GM21423 (cell line): ENCODE measurements at regions not wholly inside any gene's neighbourhood (a gene's known extent, or its start where the extent isn't known, plus 50 kb on each side); places are given as distances from the start of the nearest gene placed in this dataset.
"Not testable (repeated sequence)": the region's sequence is repeated elsewhere in the genome, so short reads cannot be mapped to it uniquely, and the experiment has no call there.

Source experiments
- ATAC-seq: cut with Tn5 transposase; IDR thresholded peaks from one replicate; pipeline ENCODE4 v1.9.1; 2021; ENCODE audit warnings: mild to moderate bottlenecking, moderate library complexity; ENCODE audit not compliant: unreplicated experiment

GRCh38 chr5:104626122-104626521 is 1063.5 kb upstream of the NUDT12 start:
- no peak for ATAC-seq

DNA sequence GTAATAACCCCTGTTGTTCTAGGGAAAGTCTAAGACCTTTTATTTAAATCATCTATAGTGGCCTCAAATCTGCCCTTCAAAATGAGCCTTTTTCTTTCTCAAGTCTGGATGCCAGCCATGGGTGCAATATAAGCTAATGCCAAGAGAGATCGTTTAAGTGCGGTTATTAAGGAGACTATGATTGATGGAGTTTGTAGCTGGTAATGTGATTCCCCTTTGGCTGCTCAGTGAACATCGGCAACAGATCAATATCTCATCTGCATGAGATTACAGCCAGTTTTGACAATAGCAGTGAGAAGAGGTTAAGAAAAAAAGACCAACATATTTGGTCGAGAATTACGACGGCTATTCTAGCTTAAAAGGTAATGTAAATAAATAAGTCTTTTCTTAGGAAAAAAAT is 1049.4 kb upstream of the NUDT12 start:
- no peak for ATAC-seq

DNA sequence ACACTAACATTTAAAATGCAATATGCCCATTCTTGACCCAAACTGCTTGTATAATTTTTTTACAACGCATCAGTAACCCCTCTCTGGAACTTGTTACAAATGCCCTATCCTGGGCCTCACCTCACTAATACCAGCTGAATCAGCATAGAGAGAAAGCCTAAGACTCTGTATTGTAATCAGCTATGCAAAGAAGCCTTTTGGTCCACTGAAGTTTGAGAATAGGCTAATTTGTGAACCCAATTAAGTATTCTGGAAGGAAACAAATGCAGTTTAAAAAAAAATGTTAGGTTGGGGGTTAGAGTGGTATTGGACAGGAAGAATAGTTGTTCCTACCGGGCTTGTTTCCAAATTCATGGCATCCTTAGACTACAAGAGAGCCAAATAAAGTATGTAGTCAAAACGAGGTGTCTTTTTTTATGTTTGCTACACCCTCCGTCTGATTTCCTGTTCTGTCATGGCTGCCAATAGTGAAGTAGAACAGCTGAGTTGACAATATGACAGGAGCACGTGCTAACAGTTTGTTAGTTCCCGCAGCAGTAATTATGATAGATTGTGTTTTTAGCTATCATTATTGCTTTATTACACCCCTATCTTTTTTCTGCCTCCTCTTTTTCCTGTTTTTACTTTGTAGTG is 1048.7 kb upstream of the NUDT12 start:
- ATAC-seq: no peak

GRCh38 chr5:104606258-104606829 is 1043.8 kb upstream of the NUDT12 start:
- ATAC-seq: no peak

- no peak for ATAC-seq
Measured at GRCh38 chr5:104599726-104600125, 1037.1 kb upstream of the NUDT12 start.

- no peak for ATAC-seq
Measured at GRCh38 chr5:104598285-104598684, 1035.7 kb upstream of the NUDT12 start.

- no peak for ATAC-seq
Measured at GRCh38 chr5:104594850-104595249, 1032.3 kb upstream of the NUDT12 start.

- ATAC-seq: no peak
Measured at GRCh38 chr5:104576677-104577076, 1014.1 kb upstream of the NUDT12 start.

DNA sequence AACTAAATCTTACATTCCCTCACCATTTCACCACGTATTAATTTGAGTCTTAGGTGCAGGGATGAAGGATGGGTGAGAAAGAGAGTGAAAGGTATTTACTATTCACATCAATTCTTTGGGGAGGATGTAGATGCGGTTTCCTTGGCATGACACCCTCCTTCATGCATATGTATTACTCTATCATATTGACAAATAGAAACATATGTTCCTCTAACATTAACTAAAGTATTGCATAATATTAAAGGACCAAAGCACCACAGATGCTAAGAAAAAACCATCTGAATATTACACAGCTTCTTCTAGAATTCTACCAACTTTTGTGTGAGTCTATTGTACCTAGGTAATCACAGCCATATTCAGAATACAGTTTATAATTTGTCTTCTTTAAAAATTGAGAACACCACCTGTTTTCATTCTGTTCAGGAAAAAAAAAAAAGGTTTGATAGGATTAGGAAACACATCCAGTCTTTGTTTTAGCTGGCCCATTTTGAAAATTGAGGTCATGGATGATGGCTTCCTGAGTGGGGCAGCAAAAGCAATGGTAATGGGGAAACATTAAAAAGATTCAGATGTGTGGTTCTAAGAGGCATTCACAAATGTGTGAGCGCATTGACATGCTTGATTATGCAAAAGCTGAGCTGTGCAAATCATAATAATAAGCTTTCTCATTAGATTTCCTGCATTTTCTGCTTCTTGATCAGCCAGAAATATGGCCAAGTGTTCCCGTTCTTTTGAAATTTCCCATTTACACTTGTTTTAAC is 1011.5 kb upstream of the NUDT12 start:
- ATAC-seq: no peak

DNA sequence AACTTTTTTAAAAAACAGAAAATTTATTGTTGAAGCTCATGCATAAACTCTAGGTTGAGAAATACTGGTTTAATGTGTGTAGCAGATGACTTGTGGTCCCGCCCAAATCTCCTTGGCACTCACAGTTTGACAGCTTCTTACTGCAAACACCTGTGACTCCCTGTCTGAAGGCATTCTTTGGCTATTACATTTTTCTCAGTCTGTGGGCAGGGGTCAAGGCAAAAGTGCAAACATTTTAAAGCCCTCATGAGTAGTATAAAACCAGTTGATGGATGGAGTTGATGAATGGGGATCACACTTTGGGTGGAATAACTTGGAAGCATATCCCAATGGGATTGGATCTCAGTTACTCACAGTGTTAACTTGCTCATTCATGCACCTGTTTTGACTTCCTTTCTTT is 1007.0 kb upstream of the NUDT12 start:
- no peak for ATAC-seq

- no peak for ATAC-seq
Measured at GRCh38 chr5:104564530-104564929, 1001.9 kb upstream of the NUDT12 start.

GRCh38 chr5:104556957-104557356 is 994.4 kb upstream of the NUDT12 start:
- ATAC-seq: no peak

- no peak for ATAC-seq
Measured at GRCh38 chr5:104551628-104552027, 989.0 kb upstream of the NUDT12 start.

DNA sequence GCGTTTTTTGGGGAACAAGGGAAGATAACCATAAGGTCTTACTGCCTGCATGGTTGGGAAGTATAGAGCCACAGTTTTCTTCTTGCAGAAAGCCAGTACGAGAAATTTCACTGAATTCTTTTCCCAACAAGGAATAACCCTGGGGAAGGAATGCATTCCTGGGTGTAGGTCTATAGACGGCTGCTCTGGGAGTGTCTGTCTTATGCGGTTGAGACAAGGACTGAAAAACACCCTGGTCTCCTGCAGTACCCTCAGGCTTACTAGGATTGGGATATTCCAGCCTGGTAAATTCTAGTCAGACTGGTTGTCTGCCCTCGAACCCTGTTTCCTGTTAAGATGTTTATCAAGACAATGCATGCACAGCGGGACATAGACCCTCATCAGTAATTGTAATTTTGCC is 984.3 kb upstream of the NUDT12 start:
- ATAC-seq: not testable (repeated sequence)

GRCh38 chr5:104541141-104541785 is 978.7 kb upstream of the NUDT12 start:
- ATAC-seq: no peak

GRCh38 chr5:104540448-104540847 is 977.9 kb upstream of the NUDT12 start:
- no peak for ATAC-seq

DNA sequence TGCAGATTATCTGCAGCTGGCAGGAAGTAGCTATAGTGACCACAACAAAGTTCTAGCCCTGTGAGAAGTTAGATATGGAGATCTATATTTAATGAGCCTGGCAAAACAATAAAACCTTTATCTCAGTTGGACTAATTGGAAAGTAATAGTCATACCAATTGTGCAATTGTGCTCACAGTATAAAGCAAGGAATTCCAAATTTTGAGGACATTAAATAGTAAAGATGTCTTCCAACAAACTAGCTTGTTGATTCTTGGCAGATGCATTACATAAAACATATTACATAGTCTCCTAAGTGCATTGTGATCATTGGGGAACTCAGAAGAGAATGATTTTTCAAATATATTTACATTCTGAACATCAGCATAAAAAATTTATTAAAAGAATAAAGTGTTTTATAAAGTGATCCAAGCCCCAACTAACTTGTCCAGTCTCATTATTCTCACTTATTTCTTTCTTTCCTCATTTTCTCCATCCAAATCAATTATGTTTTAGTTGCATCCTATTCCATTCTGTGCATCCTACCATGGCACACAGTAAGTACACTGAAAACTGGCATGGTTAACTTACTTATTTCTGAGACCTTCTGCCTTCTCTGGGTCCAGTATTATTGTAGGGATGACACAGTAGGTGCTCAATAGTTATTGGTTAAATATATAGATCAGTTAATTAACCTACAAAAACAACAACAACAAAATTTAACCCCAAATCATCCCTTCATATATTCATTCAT is 977.2 kb upstream of the NUDT12 start:
- no peak for ATAC-seq

DNA sequence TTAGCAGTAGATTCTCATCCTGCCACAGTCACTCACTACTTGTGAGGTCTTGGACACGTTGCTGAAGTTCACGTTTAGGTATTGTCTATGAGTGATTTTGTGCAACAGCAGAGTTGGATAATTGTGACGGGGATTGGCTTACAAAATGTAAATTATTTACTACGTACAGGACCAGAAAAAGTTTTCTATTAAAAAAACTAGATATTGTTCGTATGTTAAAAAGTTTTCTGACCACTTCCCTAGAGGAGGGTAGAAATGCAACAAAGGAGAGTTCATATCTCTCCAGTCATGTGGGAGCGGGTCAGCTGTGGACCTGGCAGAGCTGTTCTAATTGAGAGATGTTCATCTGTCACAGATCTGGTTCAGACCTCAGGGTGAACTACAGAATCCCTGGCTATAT is 976.1 kb upstream of the NUDT12 start:
- no peak for ATAC-seq

DNA sequence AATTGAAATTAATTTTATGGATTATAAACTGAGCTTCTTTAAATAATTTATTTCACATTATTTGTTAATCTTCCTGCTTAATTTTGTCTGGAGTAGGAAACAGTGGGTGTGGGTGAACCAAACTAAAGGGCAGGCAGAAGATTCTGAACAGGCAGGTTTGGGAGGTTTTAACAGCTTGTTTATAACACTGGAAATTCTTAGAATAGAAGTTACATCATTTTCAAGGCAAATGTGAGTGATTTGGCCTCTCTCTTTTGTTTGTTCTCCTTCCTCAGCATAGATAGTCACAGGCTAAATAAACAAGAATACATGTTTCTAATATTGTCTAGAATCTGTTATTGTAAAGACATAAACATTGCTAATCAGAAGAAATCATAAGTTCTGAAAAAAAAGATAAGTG is 970.9 kb upstream of the NUDT12 start:
- no peak for ATAC-seq

GRCh38 chr5:104526866-104527265 is 964.3 kb upstream of the NUDT12 start:
- ATAC-seq: no peak

DNA sequence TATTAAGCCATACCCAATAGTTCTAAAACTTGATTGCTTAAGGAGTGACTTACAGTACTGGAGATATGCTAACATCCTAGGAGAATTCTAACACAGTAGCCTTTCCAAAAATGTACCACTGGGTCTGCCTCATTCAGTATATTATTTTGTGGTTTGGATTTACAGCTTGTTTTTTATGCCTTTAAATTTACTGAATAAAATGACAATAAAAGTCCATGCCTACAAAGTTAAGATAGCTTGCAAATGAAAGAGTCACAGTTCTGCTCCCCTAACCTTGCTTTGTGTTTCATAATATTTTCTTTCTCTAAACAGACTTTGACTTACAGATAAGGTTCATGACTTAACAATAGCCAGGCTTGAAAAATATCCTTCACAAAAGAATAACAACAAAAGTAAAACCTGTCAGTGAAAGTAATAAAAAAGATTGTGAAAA is 951.1 kb upstream of the NUDT12 start:
- no peak for ATAC-seq
